HG03354 (cell line): ENCODE measurements at regions not wholly inside any gene's neighbourhood (a gene's known extent, or its start where the extent isn't known, plus 50 kb on each side); places are given as distances from the start of the nearest gene placed in this dataset.

Source experiments
- ATAC-seq: cut with Tn5 transposase; IDR thresholded peaks from one replicate; pipeline ENCODE4 v1.9.1; 2021; ENCODE audit warnings: mild to moderate bottlenecking; ENCODE audit not compliant: unreplicated experiment, poor library complexity, severe bottlenecking

DNA sequence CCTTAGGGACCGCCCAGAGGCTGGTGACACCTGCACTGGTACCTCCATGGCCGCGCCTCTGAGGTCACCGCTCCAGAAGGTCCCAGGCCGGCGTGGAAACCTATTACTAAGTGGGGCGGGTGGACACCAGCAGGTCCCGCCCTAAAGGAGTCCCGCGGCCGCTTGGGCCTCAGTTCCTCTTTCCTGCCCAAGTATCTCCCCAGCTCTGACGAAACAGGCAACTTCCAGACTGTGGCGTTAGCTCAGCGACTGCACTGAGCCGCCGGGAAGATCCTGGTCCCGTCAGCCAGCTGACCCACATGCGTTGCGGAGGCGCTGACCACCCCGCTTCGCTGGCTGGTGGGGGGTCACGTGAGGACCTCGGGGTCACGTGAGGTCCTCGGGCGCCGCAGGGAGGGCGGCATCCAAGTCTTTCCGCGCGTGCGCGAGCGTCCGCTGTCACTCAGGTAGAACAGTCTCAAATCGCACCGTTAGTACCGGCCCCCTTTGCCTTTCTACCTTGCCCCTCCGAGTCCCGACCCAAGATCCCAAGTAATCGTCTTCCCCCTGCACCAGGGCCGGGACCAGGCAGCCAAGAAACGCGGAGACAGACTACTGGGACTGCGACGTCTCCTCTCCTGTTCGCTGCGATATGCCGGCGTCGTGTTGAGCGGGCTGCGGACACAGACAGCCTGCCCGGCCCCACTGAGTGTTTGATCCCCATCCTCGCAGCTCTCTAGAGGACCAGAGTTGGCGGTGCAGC lies 53.7 kb upstream of the KDM4C start:
- ATAC-seq: peak; percentile 89

DNA sequence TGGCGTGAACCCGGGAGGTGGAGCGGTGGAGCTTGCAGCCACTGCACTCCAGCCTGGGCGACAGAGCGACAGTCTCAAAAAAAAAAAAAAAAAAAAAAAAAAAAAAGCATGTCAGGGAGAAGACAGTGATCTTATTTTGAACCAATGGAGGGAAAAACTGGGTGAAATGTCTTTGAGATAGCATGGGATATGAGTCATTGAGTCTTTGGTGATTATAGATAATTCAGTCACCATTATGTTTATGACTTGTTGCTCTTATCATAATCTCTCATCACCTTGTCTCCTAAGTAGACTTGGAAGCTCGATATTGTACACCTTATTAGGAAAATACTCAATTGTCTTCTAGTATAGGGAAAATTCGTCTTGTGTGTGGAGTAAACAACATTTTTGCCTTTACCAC lies 55.1 kb upstream of the KDM4C start:
- ATAC-seq: no peak

DNA sequence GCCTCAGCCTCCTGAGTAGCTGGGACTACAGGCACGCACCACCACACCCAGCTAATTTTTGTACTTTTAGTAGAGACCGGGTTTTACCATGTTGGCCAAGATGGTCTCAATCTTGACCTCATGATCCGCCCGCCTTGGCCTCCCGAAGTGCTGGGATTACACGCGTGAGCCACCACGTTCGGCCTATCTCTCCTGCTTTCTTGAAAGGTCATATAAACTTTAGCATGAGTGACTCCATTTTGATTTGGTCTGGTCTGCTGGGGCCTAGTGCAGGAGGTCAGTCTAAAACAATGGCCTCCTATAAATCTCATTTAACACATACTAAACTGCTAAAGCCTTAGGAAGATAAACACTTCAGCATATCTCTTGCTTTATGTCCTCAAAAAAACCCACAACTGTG lies 50.6 kb upstream of the GLDC start:
- no peak for ATAC-seq

GRCh38 chr9:6695121-6695814 lies 49.7 kb upstream of the GLDC start:
- no peak for ATAC-seq
